ENCODE measurements at regions not wholly inside any gene's neighbourhood (a gene's known extent, or its start where the extent isn't known, plus 50 kb on each side); places are given as distances from the start of the nearest gene placed in this dataset.

- TF ChIP-seq CTCF (IDR thresholded peaks at IDR 0.05) (no peak), POLR2A (IDR thresholded peaks at IDR 0.05) (no peak)
Observed at GRCh38 chr17:77444984-77445759, 304.4 kb downstream of the SEC14L1 start.
